GM12873 (cell line): ENCODE measurements at regions not wholly inside any gene's neighbourhood (a gene's known extent, or its start where the extent isn't known, plus 50 kb on each side); places are given as distances from the start of the nearest gene placed in this dataset.

Experiments used
- TF ChIP-seq, protein P1 (sequence below): IDR thresholded peaks from 2 replicates; pipeline ENCODE4 v1.5.1; 2012; ENCODE audit warnings: low read depth, mild to moderate bottlenecking, moderate library complexity, low read length, control low read depth; ENCODE audit not compliant: insufficient read depth; ENCODE audit errors: missing control alignments

- TF ChIP-seq, protein P1, sequence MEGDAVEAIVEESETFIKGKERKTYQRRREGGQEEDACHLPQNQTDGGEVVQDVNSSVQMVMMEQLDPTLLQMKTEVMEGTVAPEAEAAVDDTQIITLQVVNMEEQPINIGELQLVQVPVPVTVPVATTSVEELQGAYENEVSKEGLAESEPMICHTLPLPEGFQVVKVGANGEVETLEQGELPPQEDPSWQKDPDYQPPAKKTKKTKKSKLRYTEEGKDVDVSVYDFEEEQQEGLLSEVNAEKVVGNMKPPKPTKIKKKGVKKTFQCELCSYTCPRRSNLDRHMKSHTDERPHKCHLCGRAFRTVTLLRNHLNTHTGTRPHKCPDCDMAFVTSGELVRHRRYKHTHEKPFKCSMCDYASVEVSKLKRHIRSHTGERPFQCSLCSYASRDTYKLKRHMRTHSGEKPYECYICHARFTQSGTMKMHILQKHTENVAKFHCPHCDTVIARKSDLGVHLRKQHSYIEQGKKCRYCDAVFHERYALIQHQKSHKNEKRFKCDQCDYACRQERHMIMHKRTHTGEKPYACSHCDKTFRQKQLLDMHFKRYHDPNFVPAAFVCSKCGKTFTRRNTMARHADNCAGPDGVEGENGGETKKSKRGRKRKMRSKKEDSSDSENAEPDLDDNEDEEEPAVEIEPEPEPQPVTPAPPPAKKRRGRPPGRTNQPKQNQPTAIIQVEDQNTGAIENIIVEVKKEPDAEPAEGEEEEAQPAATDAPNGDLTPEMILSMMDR, result no peak
Observed at GRCh38 chrX:23509256-23509655, 158.0 kb upstream of the PRDX4 start.

GRCh38 chrX:23511793-23512192, 155.5 kb upstream of the PRDX4 start:
- TF ChIP-seq, protein P1, result no peak

DNA sequence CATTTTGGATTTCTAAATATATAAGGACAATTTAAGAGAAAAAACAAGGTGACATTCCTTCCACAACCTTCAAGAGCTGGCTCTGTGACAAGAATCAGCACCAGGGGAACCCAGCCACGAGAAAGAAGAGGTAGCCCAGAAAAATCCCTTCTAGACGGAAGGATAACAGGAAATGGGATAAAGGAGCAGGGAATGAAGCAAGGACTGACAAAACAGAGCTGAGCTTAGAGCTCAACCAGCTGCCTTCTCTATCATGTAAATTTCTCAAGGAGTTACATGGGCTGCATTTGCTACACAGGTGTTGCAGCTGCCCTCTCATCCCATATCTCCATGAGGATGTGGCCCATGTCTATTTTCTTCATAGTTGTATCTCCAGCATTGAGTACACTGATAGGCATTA, 154.2 kb upstream of the PRDX4 start:
- TF ChIP-seq, protein P1, result no peak

DNA sequence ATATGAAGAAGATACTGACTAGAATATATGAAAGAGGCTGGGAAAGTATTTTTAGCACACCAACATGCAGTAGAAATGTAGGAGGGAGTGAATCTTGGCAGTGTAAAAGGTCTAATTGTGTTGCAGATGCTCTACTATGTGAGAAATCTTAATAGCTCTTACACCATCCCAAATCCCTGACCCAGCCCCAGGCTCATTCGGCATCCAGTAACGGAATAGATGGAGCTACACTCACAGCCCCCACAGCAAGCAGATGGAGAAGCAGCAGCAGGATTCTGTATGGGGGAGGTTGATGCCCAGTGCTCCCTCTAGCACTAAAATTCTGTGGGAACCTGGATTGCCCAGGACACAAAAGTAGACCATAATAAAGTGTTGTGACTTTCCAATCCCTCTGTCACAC, 153.2 kb upstream of the PRDX4 start:
- TF ChIP-seq, protein P1, result no peak

- TF ChIP-seq, protein P1, result no peak
Observed at GRCh38 chrX:23515028-23515427, 152.3 kb upstream of the PRDX4 start.

- TF ChIP-seq, protein P1, result no peak
Observed at GRCh38 chrX:23524467-23524866, 142.8 kb upstream of the PRDX4 start.

DNA sequence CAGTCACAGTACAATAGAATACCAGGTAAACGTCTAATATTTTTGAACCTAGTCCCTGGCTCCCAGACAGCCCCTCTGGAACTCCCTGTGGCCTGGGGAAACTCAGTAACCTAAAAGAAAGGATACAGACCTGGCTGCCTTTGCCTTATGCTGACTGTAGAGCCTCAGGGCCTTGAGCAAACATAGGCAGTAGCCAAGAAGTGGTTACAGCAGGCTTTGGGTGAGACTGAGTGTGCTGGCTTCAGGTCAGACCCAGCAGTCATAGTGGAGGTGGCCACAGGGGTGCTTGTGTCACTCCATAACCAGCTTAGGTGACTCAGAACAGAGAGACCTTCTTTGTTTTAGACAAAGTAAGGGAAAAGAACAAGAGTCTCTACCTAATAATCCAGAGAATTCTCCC, 141.8 kb upstream of the PRDX4 start:
- TF ChIP-seq, protein P1, result no peak
